GM23338 (cell line): ENCODE measurements at regions not wholly inside any gene's neighbourhood (a gene's known extent, or its start where the extent isn't known, plus 50 kb on each side); places are given as distances from the start of the nearest gene placed in this dataset.

Source experiments
- ATAC-seq: fragments of 200-7000 bp; cut with Tn5 transposase; 3 replicates; pipeline ENCODE4 v1.9.1; 2020
- DNase-seq: peaks from one replicate; pipeline ENCODE4 v3.0.0-alpha.2; 2015; ENCODE audit warnings: low spot score
- H2AFZ ChIP-seq: fragments of 200-600 bp; sonication (generic); 2 replicates; pipeline ENCODE4 v1.8.0; 2016; ENCODE audit warnings: antibody characterized with exemption, mild to moderate bottlenecking, moderate library complexity
- H3F3A ChIP-seq: fragments of 200-600 bp; sonication (generic); replicated peaks from 2 replicates; pipeline ENCODE4 v1.8.0; 2017; ENCODE audit warnings: antibody characterized with exemption, mixed run types, low read depth
- H3K27ac ChIP-seq: fragments of 200-600 bp; sonication (generic); 2 replicates; pipeline ENCODE4 v1.6.1; 2016; ENCODE audit warnings: low read depth
- H3K27me3 ChIP-seq: fragments of 200-600 bp; sonication (generic); 2 replicates; pipeline ENCODE4 v1.8.0; 2016; ENCODE audit warnings: mild to moderate bottlenecking, mixed run types, moderate library complexity; ENCODE audit not compliant: insufficient read depth
- H3K36me3 ChIP-seq: fragments of 200-600 bp; sonication (generic); 2 replicates; pipeline ENCODE4 v1.8.0; 2016; ENCODE audit warnings: mild to moderate bottlenecking; ENCODE audit not compliant: insufficient read depth
- H3K4me1 ChIP-seq: fragments of 200-600 bp; sonication (generic); 2 replicates; pipeline ENCODE4 v1.8.0; 2016; ENCODE audit warnings: mild to moderate bottlenecking, moderate library complexity; ENCODE audit not compliant: insufficient read depth
- H3K4me2 ChIP-seq: fragments of 200-600 bp; sonication (generic); 2 replicates; pipeline ENCODE4 v1.7.1; 2017; ENCODE audit warnings: mixed run types
- H3K4me3 ChIP-seq: fragments of 200-600 bp; sonication (generic); 2 replicates; pipeline ENCODE4 v1.6.1; 2016; ENCODE audit warnings: mixed run types
- H3K79me2 ChIP-seq: fragments of 200-600 bp; sonication (generic); replicated peaks from 2 replicates; pipeline ENCODE4 v1.8.0; 2017; ENCODE audit warnings: mild to moderate bottlenecking; ENCODE audit not compliant: insufficient read depth
- H3K9me2 ChIP-seq: fragments of 200-600 bp; sonication (generic); 2 replicates; pipeline ENCODE4 v1.8.0; 2017; ENCODE audit not compliant: insufficient read depth
- H4K20me1 ChIP-seq: fragments of 200-600 bp; sonication (generic); replicated peaks from 2 replicates; pipeline ENCODE4 v1.8.0; 2017; ENCODE audit warnings: mild to moderate bottlenecking; ENCODE audit not compliant: insufficient read depth
- H3K27ac Mint-ChIP-seq: 2 replicates; pipeline ENCODE4 v1.8.0; 2020; ENCODE audit warnings: inconsistent platforms, mild to moderate bottlenecking, moderate library complexity, mixed read lengths
- H3K27me3 Mint-ChIP-seq: 3 replicates; pipeline ENCODE4 v1.8.0; 2022; ENCODE audit warnings: low read depth, mild to moderate bottlenecking, moderate library complexity, mixed read lengths, inconsistent platforms; ENCODE audit not compliant: insufficient read depth, poor library complexity
- H3K36me3 Mint-ChIP-seq: 3 replicates; pipeline ENCODE4 v1.8.0; 2021; ENCODE audit warnings: low read depth, mild to moderate bottlenecking, inconsistent platforms, moderate library complexity, mixed read lengths
- H3K4me1 Mint-ChIP-seq: 3 replicates; pipeline ENCODE4 v1.8.0; 2020; ENCODE audit warnings: mild to moderate bottlenecking, inconsistent platforms, mixed read lengths
- H3K4me3 Mint-ChIP-seq: 3 replicates; pipeline ENCODE4 v1.8.0; 2021; ENCODE audit warnings: moderate library complexity, mild to moderate bottlenecking, inconsistent platforms, mixed read lengths
- H3K9me3 Mint-ChIP-seq: 3 replicates; pipeline ENCODE4 v1.8.0; 2020; ENCODE audit warnings: moderate library complexity, mild to moderate bottlenecking, inconsistent platforms, mixed read lengths
- CREB1 ChIP-seq: fragments of 250-450 bp; sonication (Bioruptor Pico); IDR thresholded peaks from 2 replicates; pipeline ENCODE4 v1.5.0; 2020; ENCODE audit warnings: low read depth, mild to moderate bottlenecking, moderate library complexity
- CTCF ChIP-seq, 2 experiments: fragments of 200-600 bp in 1 of 2; sonication (generic) in 1 of 2; conservative IDR thresholded peaks; 2 replicates each; pipeline versions ENCODE4 v1.5.1 to v1.6.1; 2016 to 2017; ENCODE audit warnings: antibody characterized with exemption in 2 of 2, low read depth in 2 of 2, mild to moderate bottlenecking in 2 of 2, moderate library complexity in 1 of 2
- ETS1 ChIP-seq: IDR thresholded peaks from 2 replicates; pipeline ENCODE4 v1.6.1; 2016; ENCODE audit warnings: antibody characterized with exemption
- EZH2 ChIP-seq: fragments of 200-600 bp; sonication (generic); IDR thresholded peaks from one replicate; pipeline ENCODE4 v1.8.0; 2017; ENCODE audit warnings: antibody characterized with exemption, mild to moderate bottlenecking, low read depth; ENCODE audit not compliant: unreplicated experiment
- EZH2phosphoT487 ChIP-seq: fragments of 200-600 bp; sonication (generic); IDR thresholded peaks from one replicate; pipeline ENCODE4 v1.8.1; 2018; ENCODE audit warnings: antibody characterized with exemption; ENCODE audit not compliant: unreplicated experiment
- JUNB ChIP-seq: IDR thresholded peaks from one replicate; pipeline ENCODE4 v1.6.1; 2016; ENCODE audit warnings: antibody characterized with exemption; ENCODE audit not compliant: unreplicated experiment
- NANOG ChIP-seq: IDR thresholded peaks from 2 replicates; pipeline ENCODE4 v1.6.1; 2016; ENCODE audit warnings: antibody characterized with exemption, borderline replicate concordance
- POLR2AphosphoS5 ChIP-seq: IDR thresholded peaks from 2 replicates; pipeline ENCODE4 v1.6.1; 2016; ENCODE audit warnings: antibody characterized with exemption, low read depth
- REST ChIP-seq: IDR thresholded peaks from one replicate; pipeline ENCODE4 v1.6.1; 2018; ENCODE audit warnings: antibody characterized with exemption; ENCODE audit not compliant: unreplicated experiment
- ZNF462 ChIP-seq: fragments of 250-450 bp; sonication (Bioruptor Pico); IDR thresholded peaks from 2 replicates; pipeline ENCODE4 v1.5.0; 2020; ENCODE audit warnings: mild to moderate bottlenecking, moderate library complexity

- no peak overlapping the region for H3K4me3 ChIP-seq
- H3K27ac ChIP-seq, result no peak overlapping the region
- H3K4me2 ChIP-seq, result no peak overlapping the region
- ATAC-seq (no peak), DNase-seq (peak; percentile 52)
- H2AFZ ChIP-seq, result no peak overlapping the region
- no peaks in the 10 kb centered on the region for H3K36me3 Mint-ChIP-seq
- H3K9me3 Mint-ChIP-seq, result no peaks in the 10 kb centered on the region
- H3K36me3 ChIP-seq, result no peaks in the 10 kb centered on the region
- no peak overlapping the region for H3K4me3 Mint-ChIP-seq
- no peak overlapping the region for H3K27ac Mint-ChIP-seq
- peaks cover 15% of the 10 kb centered on the region for H3K4me1 ChIP-seq
- no peaks in the 10 kb centered on the region for H3K79me2 ChIP-seq
- peaks cover 3% of the 10 kb centered on the region; the same call in 1 of the 3 replicates for H3K4me1 Mint-ChIP-seq
- H3F3A ChIP-seq, result no peaks in the 10 kb centered on the region
- H4K20me1 ChIP-seq, result no peaks in the 10 kb centered on the region
- H3K27me3 Mint-ChIP-seq, result no peaks in the 10 kb centered on the region
- peaks cover 5% of the 10 kb centered on the region; the same call in 1 of the 2 replicates for H3K9me2 ChIP-seq
- TF ChIP-seq ZNF462 (no peak), CTCF (conservative IDR thresholded peaks at IDR 0.05; ENCODE audit: low read depth in 2 of 2) (peak; percentile 51 to 61)
- H3K27me3 ChIP-seq, result no peaks in the 10 kb centered on the region
Observed at GRCh38 chr16:17831330-17831729, 360.6 kb upstream of the XYLT1 start.

GRCh38 chr16:17830651-17831050 lies 359.9 kb upstream of the XYLT1 start:
- Histone ChIP-seq H3K27me3 (no peaks in the 10 kb centered on the region), H3K36me3 (no peaks in the 10 kb centered on the region), H3K4me3 (no peak overlapping the region), H2AFZ (no peak overlapping the region), H3K27ac (no peak overlapping the region), H3K4me2 (no peak overlapping the region), H3K4me1 (peaks cover 10% of the 10 kb centered on the region), H3K79me2 (no peaks in the 10 kb centered on the region), H3K9me2 (peaks cover 5% of the 10 kb centered on the region; the same call in 1 of the 2 replicates), H3F3A (no peaks in the 10 kb centered on the region), H4K20me1 (no peaks in the 10 kb centered on the region)
- H3K36me3 Mint-ChIP-seq, result no peaks in the 10 kb centered on the region
- no peak overlapping the region for H3K4me3 Mint-ChIP-seq
- peaks cover 4% of the 10 kb centered on the region; the same call in 1 of the 3 replicates for H3K4me1 Mint-ChIP-seq
- no peaks in the 10 kb centered on the region for H3K9me3 Mint-ChIP-seq
- H3K27ac Mint-ChIP-seq, result no peak overlapping the region
- ATAC-seq (no peak), DNase-seq (no peak)
- H3K27me3 Mint-ChIP-seq, result no peaks in the 10 kb centered on the region
- TF ChIP-seq EZH2 (no peak), POLR2AphosphoS5 (no peak), NANOG (no peak), REST (no peak), JUNB (no peak), EZH2phosphoT487 (no peak), CREB1 (no peak), ETS1 (no peak)
